T-cell (primary cell): ENCODE measurements at regions not wholly inside any gene's neighbourhood (a gene's known extent, or its start where the extent isn't known, plus 50 kb on each side); places are given as distances from the start of the nearest gene placed in this dataset.
"Not testable (repeated sequence)": the region's sequence is repeated elsewhere in the genome, so short reads cannot be mapped to it uniquely, and the experiment has no call there.

ENCODE experiments used
- ATAC-seq, 4 experiments: fragments of 200-7000 bp in 3 of 4; fragments of 150-1000 bp in 1 of 4; cut with Tn5 transposase; replicated peaks in 1 of 4; 1 replicate in 3 of 4; 2 replicates in 1 of 4; pipeline ENCODE4 v1.10.0; 2021; ENCODE audit warnings: moderate library complexity in 3 of 4, mild to moderate bottlenecking in 2 of 4, moderate number of reproducible peaks in 1 of 4
- CTCF ChIA-PET, 2 donors: fragments of 300-600 bp; sonication (Branson Sonifier 250); formaldehyde crosslinking; loops; one replicate each; lab custom pipeline; 2022; ENCODE audit warnings: antibody characterized with exemption in 2 of 2; lab: Charles Lee
- POLR2A ChIA-PET, 2 donors: fragments of 300-600 bp; sonication (Branson Sonifier 250); formaldehyde crosslinking; loops; one replicate each; lab custom pipeline; 2022; ENCODE audit warnings: antibody characterized with exemption in 2 of 2; lab: Charles Lee
- DNase-seq, 35 experiments: peaks; one replicate each; pipeline versions ENCODE4 v3.0.0 to v3.0.0-alpha.2; 2013 to 2023
- H3K27ac ChIP-seq: one replicate; pipeline ENCODE4 v1.5.1; 2013; ENCODE audit warnings: low read length
- H3K27me3 ChIP-seq, 2 experiments: replicated peaks in 1 of 2; 1 replicate in 1 of 2; 2 replicates in 1 of 2; pipeline versions ENCODE4 v1.6.1 to v1.7.0; 2013; ENCODE audit warnings: low read length in 1 of 2, mixed read lengths in 1 of 2; ENCODE audit not compliant: control insufficient read depth in 2 of 2, insufficient read depth in 2 of 2; ENCODE audit errors: extremely low read depth in 1 of 2
- H3K36me3 ChIP-seq, 2 donors: 1 replicate in 1 of 2; 2 replicates in 1 of 2; pipeline versions ENCODE4 v1.6.1 to v1.7.0; 2013; ENCODE audit warnings: low read length in 1 of 2; ENCODE audit not compliant: control insufficient read depth in 2 of 2, insufficient read depth in 1 of 2; ENCODE audit errors: extremely low read depth in 1 of 2
- H3K4me1 ChIP-seq, 2 experiments: 1 replicate in 1 of 2; 2 replicates in 1 of 2; pipeline versions ENCODE4 v1.6.1 to v1.7.0; 2013; ENCODE audit warnings: low read length in 2 of 2, mixed read lengths in 1 of 2; ENCODE audit not compliant: insufficient read depth in 2 of 2, control insufficient read depth in 1 of 2; ENCODE audit errors: extremely low read depth in 1 of 2
- H3K4me3 ChIP-seq, 2 donors: 1 replicate in 1 of 2; 2 replicates in 1 of 2; pipeline versions ENCODE4 v1.5.1 to v1.7.0; 2013; ENCODE audit warnings: mild to moderate bottlenecking in 2 of 2, low read length in 1 of 2, moderate library complexity in 1 of 2; ENCODE audit not compliant: control insufficient read depth in 1 of 2; ENCODE audit errors: extremely low read depth in 1 of 2
- H3K9me3 ChIP-seq: 2 replicates; pipeline ENCODE4 v1.7.0; 2013
- H3K27ac Mint-ChIP-seq, 2 donors: one replicate each; pipeline ENCODE4 v1.8.0; 2020 to 2021; ENCODE audit warnings: mild to moderate bottlenecking in 2 of 2, mixed read lengths in 2 of 2
- H3K27me3 Mint-ChIP-seq, 2 donors: one replicate each; pipeline ENCODE4 v1.8.0; 2021 to 2022; ENCODE audit warnings: mixed read lengths in 2 of 2
- H3K36me3 Mint-ChIP-seq: one replicate; pipeline ENCODE4 v1.8.0; 2021; ENCODE audit warnings: mixed read lengths
- H3K4me1 Mint-ChIP-seq, 3 donors: one replicate each; pipeline ENCODE4 v1.8.0; 2020 to 2022; ENCODE audit warnings: mixed read lengths in 3 of 3, mild to moderate bottlenecking in 1 of 3
- H3K4me3 Mint-ChIP-seq, 3 donors: one replicate each; pipeline ENCODE4 v1.8.0; 2020 to 2022; ENCODE audit warnings: mild to moderate bottlenecking in 3 of 3, mixed read lengths in 3 of 3, moderate library complexity in 3 of 3
- H3K9me3 Mint-ChIP-seq, 3 donors: one replicate each; pipeline ENCODE4 v1.8.0; 2020 to 2022; ENCODE audit warnings: mixed read lengths in 3 of 3
- WGBS: methylation state at CpG from one replicate; pipeline ENCODE4 v1.1.5; 2013; ENCODE audit warnings: missing lambda C conversion rate; ENCODE audit not compliant: insufficient coverage; 5-methylcytosine and 5-hydroxymethylcytosine counted together

DNA sequence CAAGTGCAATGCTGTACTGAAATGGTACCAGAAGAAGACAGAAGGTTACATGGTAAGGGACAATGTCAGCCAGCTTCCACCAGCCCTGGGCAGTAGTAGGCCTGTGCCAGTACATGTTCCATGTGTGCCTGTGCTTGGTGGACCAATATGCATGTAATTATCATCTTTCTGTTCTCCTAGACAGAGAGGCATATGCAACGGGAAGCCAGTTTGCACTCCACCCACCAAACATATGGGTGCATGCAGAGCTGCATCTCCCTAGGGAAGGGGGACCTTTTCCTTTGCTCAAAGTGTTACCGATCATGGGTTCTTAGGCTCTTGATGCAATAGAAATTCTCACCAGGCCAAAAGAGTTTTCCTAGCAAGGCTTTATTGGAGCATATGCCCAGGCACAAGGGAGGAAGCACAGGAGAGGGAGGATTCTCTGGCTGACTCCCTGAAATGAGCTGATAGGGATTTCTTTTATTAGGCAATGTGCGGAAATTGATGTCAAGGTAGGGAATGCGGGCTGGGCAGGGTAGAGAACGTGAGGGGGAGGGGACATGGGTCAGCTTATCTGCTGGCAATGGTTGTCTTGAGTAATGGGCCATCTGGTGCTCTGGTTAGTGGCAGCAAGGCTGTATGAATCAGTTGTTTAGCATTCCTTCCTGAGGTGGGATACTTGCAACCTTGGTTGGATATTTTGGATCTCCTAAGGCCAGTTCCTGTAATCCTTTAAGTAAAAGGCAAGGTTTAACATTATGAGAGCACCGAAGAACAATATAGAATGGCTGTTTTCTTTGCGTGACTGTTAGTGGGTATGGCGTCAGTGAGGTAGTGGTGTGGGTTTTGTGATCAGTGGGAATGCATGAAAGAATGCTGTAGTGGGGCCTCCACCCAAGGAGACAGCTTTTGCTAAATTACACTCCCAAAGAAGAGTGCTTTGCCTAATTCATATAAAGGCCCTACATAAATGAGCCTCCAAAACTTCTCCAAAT, 102.5 kb downstream of the CDRT15L2 start:
- H3K36me3 ChIP-seq, DNase-seq, H3K9me3 Mint-ChIP-seq, H3K4me1 Mint-ChIP-seq, H3K4me3 Mint-ChIP-seq, H3K27ac ChIP-seq, H3K9me3 ChIP-seq, H3K4me3 ChIP-seq, H3K36me3 Mint-ChIP-seq, ATAC-seq, CTCF ChIA-PET, H3K27me3 Mint-ChIP-seq, H3K4me1 ChIP-seq, H3K27ac Mint-ChIP-seq, POLR2A ChIA-PET, H3K27me3 ChIP-seq: not testable (repeated sequence)
- 93% methylated on average over 2 of the region's 8 CpGs for WGBS

DNA sequence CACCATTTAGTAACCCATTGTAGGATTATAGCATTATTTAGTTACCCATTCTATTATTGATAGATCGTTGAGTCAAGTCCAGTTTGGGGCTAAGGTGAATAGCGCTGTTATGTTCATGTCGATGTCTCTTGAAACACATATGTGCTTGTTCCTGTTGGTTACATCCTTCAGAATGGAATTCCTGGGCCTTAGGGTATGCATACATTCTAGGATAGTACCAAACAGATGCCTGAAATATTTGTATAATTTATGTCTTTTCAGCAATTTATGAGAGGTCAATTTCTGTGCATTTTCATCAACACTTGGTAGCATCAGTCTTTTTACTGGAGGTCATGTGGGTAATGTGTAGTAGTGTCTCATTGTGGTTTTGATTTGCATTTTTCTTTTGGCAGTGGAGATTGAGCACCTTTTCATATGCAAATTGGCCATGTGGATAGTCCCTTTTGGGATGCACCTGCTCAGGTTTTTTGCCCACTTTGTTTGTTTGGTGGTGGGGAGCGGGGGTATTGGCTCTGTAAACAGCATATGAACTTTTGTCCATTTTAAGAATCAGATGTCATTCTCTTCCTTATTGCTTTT, 104.2 kb downstream of the CDRT15L2 start:
- H3K4me1 ChIP-seq, H3K4me1 Mint-ChIP-seq, H3K9me3 ChIP-seq, POLR2A ChIA-PET, H3K27ac Mint-ChIP-seq, H3K4me3 ChIP-seq, H3K36me3 ChIP-seq, H3K27me3 ChIP-seq, H3K9me3 Mint-ChIP-seq, H3K36me3 Mint-ChIP-seq, H3K4me3 Mint-ChIP-seq, H3K27ac ChIP-seq, H3K27me3 Mint-ChIP-seq, ATAC-seq, CTCF ChIA-PET, DNase-seq: not testable (repeated sequence)
- WGBS, result no CpG with 5 or more reads among the region's 4 CpGs

DNA sequence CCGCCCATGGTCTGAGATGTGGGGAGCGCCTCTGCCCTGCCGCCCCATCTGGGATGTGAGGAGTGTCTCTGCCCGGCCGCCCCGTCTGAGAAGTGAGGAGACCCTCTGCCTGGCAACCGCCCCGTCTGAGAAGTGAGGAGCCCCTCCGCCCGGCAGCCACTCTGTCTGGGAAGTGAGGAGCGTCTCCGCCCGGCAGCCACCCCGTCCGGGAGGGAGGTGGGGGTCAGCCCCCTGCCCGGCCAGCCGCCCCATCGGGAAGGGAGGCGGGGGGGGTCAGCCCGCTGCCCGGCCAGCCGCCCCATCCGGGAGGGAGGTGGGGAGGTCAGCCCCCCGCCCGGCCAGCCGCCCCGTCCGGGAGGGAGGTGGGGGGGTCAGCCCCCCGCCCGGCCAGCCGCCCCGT, 105.5 kb downstream of the CDRT15L2 start:
- H3K36me3 Mint-ChIP-seq, H3K4me3 ChIP-seq, H3K27me3 ChIP-seq, H3K4me1 Mint-ChIP-seq, H3K27ac Mint-ChIP-seq, H3K27me3 Mint-ChIP-seq, POLR2A ChIA-PET, H3K9me3 Mint-ChIP-seq, H3K9me3 ChIP-seq, H3K4me1 ChIP-seq, H3K36me3 ChIP-seq, CTCF ChIA-PET, DNase-seq, ATAC-seq, H3K4me3 Mint-ChIP-seq, H3K27ac ChIP-seq: not testable (repeated sequence)
- WGBS, result no CpG with 5 or more reads among the region's 32 CpGs

DNA sequence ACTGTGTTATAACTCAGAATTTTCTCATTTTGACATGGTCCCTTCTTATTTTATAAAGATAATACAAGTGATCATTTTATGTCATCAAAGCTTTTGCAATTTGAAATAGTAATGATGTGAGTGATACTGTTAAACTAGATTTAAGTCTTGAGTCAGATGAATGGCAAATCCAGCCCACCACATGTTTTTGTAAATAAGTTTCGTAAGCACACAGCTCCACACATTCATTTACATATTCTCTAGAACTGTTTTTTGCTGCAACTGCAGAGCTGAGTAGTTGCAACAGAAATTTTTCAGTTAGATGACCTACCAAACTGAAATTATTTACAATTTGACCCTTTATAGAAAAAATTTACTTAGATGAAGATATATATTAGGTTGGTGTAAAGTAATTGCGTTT, 108.1 kb downstream of the CDRT15L2 start:
- H3K4me1 Mint-ChIP-seq, CTCF ChIA-PET, DNase-seq, H3K9me3 Mint-ChIP-seq, H3K4me1 ChIP-seq, H3K9me3 ChIP-seq, H3K27ac ChIP-seq, H3K27me3 Mint-ChIP-seq, H3K27ac Mint-ChIP-seq, H3K27me3 ChIP-seq, H3K36me3 Mint-ChIP-seq, H3K4me3 Mint-ChIP-seq, H3K36me3 ChIP-seq, POLR2A ChIA-PET, ATAC-seq, H3K4me3 ChIP-seq: not testable (repeated sequence)
- no CpG with 5 or more reads among the region's 2 CpGs for WGBS

DNA sequence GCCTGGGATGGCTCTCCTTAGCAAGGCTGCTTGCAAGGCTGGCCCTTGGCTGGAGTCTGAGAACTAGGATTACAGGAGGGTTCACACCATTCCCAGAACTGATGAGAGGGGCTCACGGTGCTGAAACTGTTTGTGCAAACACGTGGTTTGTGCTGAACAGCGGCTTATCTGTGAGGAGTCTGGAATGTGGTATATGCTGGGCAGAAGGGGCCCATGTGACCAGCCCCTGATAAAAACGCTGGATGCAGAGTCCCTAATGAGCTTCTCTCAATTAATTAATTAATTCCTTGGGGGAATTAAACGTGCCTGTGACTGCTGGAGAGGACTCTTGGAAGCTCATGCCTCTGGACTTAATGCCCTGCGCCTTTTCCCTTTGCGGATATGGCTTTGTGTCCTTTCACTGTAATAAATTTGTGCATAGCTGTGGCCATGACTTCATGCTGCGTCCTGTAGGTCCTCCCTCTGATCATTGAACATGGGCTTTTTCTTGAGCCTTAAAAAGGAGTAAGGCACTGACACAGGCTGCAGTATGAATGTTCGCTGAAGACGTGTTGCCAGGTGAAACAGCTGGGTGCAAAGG, 109.7 kb downstream of the CDRT15L2 start:
- H3K36me3 Mint-ChIP-seq, H3K4me1 ChIP-seq, H3K27me3 ChIP-seq, CTCF ChIA-PET, POLR2A ChIA-PET, H3K9me3 ChIP-seq, H3K4me3 ChIP-seq, H3K27me3 Mint-ChIP-seq, H3K27ac Mint-ChIP-seq, H3K36me3 ChIP-seq, H3K27ac ChIP-seq, ATAC-seq, H3K9me3 Mint-ChIP-seq, DNase-seq, H3K4me3 Mint-ChIP-seq: not testable (repeated sequence)
- H3K4me1 Mint-ChIP-seq, result peaks cover 6 to 19% (median 8%) of the 10 kb centered on the region in 3 donors
- 78% methylated on average over 5 of the region's 10 CpGs for WGBS

DNA sequence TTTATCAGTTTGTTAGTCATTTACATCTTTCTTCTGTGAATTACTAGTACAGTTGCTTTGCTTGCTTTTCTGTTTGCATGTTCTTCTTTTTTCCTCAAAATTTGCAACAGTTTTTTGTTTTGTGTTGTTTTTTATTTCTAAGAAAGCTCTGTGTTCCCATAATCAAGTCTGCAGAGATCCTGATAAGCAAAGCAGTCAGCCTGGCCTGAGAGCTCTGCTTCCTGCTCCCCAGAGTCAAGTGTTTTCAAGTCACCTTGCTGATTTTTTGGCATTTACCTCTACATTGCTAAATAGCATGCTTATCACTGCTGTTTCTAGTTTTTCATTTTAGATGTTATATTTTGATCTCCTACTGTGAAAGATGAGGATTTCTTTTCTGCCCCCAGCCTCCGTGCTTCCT, 113.2 kb downstream of the CDRT15L2 start:
- no CpG with 5 or more reads among the region's 1 CpG for WGBS
- Mint-ChIP-seq H3K27ac (peak overlapping the region in 1 of 2 donors; percentile 4), H3K4me1 (peaks cover 7 to 30% (median 16%) of the 10 kb centered on the region in 3 donors)
- POLR2A ChIA-PET, H3K27me3 Mint-ChIP-seq, H3K27me3 ChIP-seq, H3K4me1 ChIP-seq, CTCF ChIA-PET, ATAC-seq, H3K9me3 ChIP-seq, H3K27ac ChIP-seq, H3K4me3 Mint-ChIP-seq, H3K9me3 Mint-ChIP-seq, H3K36me3 Mint-ChIP-seq, H3K4me3 ChIP-seq, DNase-seq, H3K36me3 ChIP-seq: not testable (repeated sequence)
